ENCODE measurements at regions not wholly inside any gene's neighbourhood (a gene's known extent, or its start where the extent isn't known, plus 50 kb on each side); places are given as distances from the start of the nearest gene placed in this dataset.
"Not testable (repeated sequence)": the region's sequence is repeated elsewhere in the genome, so short reads cannot be mapped to it uniquely, and the experiment has no call there.

DNA sequence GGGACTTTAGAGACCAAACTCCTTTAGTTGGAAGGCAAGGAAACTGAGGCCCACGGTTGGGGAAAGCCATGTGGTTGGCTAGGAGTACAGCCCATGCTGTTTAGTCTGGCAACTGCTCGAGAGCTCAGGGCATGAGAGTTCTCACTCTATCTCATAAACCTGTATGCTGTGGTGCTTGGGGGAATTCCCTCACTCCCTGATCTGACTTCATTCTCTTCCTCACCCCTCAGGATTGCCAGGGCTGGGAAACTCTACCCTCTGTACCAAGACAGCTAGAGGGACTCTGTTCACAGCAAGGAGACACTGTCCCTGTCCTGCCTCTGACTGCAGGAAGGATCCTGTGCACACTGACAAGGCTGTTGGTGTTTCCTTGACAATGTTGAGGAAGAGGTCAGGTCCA, 230.2 kb downstream of the ZNF621 start:
- H3K36me3 ChIP-seq: no peaks in the 10 kb centered on the region
- no peaks in the 10 kb centered on the region for H3K27me3 ChIP-seq
- H3K4me1 ChIP-seq: no peaks in the 10 kb centered on the region
- intact Hi-C loops (cut with DNase I): no loop called here
- H3K4me3 ChIP-seq: no peak overlapping the region
- no peaks in the 10 kb centered on the region for H3K9me3 ChIP-seq
- TF ChIP-seq, protein P1, sequence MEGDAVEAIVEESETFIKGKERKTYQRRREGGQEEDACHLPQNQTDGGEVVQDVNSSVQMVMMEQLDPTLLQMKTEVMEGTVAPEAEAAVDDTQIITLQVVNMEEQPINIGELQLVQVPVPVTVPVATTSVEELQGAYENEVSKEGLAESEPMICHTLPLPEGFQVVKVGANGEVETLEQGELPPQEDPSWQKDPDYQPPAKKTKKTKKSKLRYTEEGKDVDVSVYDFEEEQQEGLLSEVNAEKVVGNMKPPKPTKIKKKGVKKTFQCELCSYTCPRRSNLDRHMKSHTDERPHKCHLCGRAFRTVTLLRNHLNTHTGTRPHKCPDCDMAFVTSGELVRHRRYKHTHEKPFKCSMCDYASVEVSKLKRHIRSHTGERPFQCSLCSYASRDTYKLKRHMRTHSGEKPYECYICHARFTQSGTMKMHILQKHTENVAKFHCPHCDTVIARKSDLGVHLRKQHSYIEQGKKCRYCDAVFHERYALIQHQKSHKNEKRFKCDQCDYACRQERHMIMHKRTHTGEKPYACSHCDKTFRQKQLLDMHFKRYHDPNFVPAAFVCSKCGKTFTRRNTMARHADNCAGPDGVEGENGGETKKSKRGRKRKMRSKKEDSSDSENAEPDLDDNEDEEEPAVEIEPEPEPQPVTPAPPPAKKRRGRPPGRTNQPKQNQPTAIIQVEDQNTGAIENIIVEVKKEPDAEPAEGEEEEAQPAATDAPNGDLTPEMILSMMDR (IDR thresholded peaks at IDR 0.05): no peak
- no peak for DNase-seq
- ATAC-seq: no peak
- no peak overlapping the region for H3K27ac ChIP-seq

DNA sequence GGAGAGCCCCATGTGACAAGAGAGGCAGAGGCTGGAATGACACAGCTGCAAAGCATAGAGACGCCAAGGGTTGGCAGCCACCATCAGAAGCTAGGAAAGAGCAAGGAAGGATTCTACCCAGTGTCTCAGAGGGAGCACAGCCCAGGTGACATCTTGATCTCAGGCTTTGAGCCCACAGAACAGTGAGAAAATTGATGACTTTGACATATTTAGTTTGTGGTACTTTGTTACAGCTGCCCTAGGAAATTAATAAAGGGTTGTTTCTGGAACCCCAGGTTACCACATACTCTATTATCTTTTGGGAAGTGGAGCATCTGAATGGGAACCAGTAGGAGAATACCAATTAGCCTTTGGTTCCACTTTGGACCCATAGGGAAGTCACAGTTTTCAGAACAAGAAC, 231.7 kb downstream of the ZNF621 start:
- ATAC-seq (no peak), DNase-seq (no peak)
- TF ChIP-seq, protein P1 (IDR thresholded peaks at IDR 0.05): no peak
- Histone ChIP-seq H3K36me3 (no peaks in the 10 kb centered on the region), H3K4me3 (no peak overlapping the region), H3K27me3 (no peaks in the 10 kb centered on the region), H3K27ac (no peak overlapping the region), H3K9me3 (peaks cover 0 to 3% of the 10 kb centered on the region in 2 donors), H3K4me1 (no peaks in the 10 kb centered on the region)
- intact Hi-C loops (cut with DNase I): no loop called here

DNA sequence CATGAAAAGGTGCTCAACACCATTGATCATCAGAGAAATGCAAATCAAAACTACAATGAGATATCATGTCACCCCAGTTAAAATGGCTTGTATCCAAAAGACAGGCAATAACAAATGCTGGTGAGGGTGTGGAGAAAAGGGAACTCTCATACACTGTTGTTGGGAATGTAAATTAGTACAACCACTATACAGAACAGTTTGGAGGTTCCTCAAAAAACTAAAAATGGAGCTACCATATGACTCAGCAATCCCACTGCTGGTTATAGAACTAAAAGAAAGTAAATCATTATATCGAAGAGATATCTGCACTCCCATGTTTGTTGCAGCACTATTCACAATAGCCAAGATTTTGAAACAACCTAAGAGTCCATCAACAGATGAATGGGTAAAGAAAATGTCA, 238.0 kb downstream of the ZNF621 start:
- H3K4me1 ChIP-seq; H3K36me3 ChIP-seq; H3K27me3 ChIP-seq; intact Hi-C loops (cut with DNase I); H3K27ac ChIP-seq; DNase-seq; H3K4me3 ChIP-seq; H3K9me3 ChIP-seq; ATAC-seq: not testable (repeated sequence)

DNA sequence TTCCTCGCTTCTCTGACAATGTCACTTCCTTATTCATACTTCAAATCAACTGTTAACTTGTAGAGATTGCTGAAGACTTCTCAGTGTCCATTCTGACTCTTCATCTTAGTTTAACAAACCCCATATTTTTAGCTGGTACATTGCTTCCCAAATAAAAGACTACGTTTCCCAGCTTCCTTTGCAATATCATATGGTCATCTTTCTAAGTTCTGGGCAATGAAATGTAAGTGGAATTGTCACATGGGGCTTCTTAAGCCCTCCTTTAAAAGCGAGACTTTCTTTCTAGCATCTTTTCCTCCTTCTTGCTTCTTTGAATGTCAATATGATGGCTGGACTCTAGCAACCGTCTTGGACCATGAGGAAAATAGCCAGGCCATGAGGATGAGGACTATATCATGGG, 239.0 kb downstream of the ZNF621 start:
- no peaks in the 10 kb centered on the region for H3K36me3 ChIP-seq
- TF ChIP-seq, protein P1 (IDR thresholded peaks at IDR 0.05): no peak

DNA sequence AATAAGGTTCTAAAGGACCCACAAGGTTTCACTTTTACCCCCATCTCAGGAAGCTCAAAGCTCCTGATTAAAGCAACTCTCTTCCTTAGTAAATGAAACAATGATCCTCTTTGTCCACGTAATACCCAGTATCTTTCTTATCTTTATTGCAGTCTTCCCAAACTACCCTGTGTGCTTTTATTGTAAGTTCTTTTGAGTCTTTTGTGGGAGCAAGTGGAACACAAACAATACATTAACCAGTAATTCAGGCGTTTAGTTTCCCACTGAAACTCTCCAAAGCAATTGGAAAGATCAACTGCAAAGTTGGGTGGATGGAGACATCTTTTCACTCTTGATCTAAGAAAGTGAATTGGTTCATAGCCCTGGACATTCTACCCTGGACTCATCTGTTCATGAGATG, 240.0 kb downstream of the ZNF621 start:
- ATAC-seq: no peak
- H3K4me3 ChIP-seq: no peak overlapping the region
- H3K27ac ChIP-seq: no peak overlapping the region
- H3K4me1 ChIP-seq: no peaks in the 10 kb centered on the region
- no peak for DNase-seq
- H3K9me3 ChIP-seq: peaks cover 0 to 3% of the 10 kb centered on the region in 2 donors
- TF ChIP-seq, protein P1 (IDR thresholded peaks at IDR 0.05): no peak
- H3K27me3 ChIP-seq: no peaks in the 10 kb centered on the region
- no peaks in the 10 kb centered on the region for H3K36me3 ChIP-seq
- intact Hi-C loops (cut with DNase I): no loop called here

More for the DNA sequence above, 239.0 kb downstream of the ZNF621 start:
- ATAC-seq (no peak), DNase-seq (no peak)
- Histone ChIP-seq H3K4me1 (no peaks in the 10 kb centered on the region), H3K4me3 (no peak overlapping the region), H3K27ac (no peak overlapping the region), H3K27me3 (no peaks in the 10 kb centered on the region), H3K9me3 (peaks cover 0 to 3% of the 10 kb centered on the region in 2 donors)
- intact Hi-C loops (cut with DNase I): no loop called here

DNA sequence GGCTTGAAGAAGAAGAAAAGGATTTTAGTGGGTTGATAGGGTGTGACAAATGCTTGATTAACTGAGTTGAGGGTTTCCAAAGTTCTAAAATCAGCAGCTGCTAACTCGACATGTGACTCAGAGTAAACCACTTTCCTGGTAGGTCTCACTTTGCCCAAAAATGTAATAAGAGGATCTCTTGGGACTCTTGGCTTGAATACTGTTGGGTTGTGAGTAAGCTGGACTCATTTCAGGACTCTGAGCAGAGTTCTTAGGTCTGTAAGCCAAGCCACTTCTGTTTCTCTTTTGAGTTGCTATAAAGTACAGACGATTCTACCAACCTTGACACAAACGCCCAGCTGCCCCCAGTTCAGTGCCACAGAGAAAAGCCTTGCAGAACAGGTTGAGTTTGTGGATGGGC, 241.1 kb downstream of the ZNF621 start:
- ATAC-seq (peak; percentile 68), DNase-seq (no peak)
- no peaks in the 10 kb centered on the region for H3K4me1 ChIP-seq
- H3K27me3 ChIP-seq: no peaks in the 10 kb centered on the region
- intact Hi-C loops (cut with DNase I): no loop called here
- H3K4me3 ChIP-seq: no peak overlapping the region
- TF ChIP-seq, protein P1 (IDR thresholded peaks at IDR 0.05): no peak
- H3K27ac ChIP-seq: no peak overlapping the region
- peaks cover 0 to 3% of the 10 kb centered on the region in 2 donors for H3K9me3 ChIP-seq
- no peaks in the 10 kb centered on the region for H3K36me3 ChIP-seq

All from left lung (tissue), 4 donors.